GM18502 (cell line): ENCODE measurements at regions not wholly inside any gene's neighbourhood (a gene's known extent, or its start where the extent isn't known, plus 50 kb on each side); places are given as distances from the start of the nearest gene placed in this dataset.
"Not testable (repeated sequence)": the region's sequence is repeated elsewhere in the genome, so short reads cannot be mapped to it uniquely, and the experiment has no call there.

Experiments used
- ATAC-seq: cut with Tn5 transposase; IDR thresholded peaks from one replicate; pipeline ENCODE4 v1.9.1; 2021; ENCODE audit warnings: mild to moderate bottlenecking; ENCODE audit not compliant: unreplicated experiment, poor library complexity

GRCh38 chr6:155861821-155862220 lies 406.2 kb upstream of the NOX3 start:
- ATAC-seq, result no peak

- not testable (repeated sequence) for ATAC-seq
Observed at GRCh38 chr6:155858906-155859305, 403.3 kb upstream of the NOX3 start.

- ATAC-seq, result no peak
Observed at GRCh38 chr6:155854787-155855186, 399.1 kb upstream of the NOX3 start.

GRCh38 chr6:155853011-155853410 lies 397.4 kb upstream of the NOX3 start:
- no peak for ATAC-seq

- no peak for ATAC-seq
Observed at GRCh38 chr6:155850408-155850841, 394.8 kb upstream of the NOX3 start.

GRCh38 chr6:155847711-155848110 lies 392.1 kb upstream of the NOX3 start:
- no peak for ATAC-seq

- no peak for ATAC-seq
Observed at GRCh38 chr6:155837474-155837873, 381.8 kb upstream of the NOX3 start.

GRCh38 chr6:155832596-155832995 lies 377.0 kb upstream of the NOX3 start:
- ATAC-seq, result no peak

GRCh38 chr6:155830531-155830930 lies 374.9 kb upstream of the NOX3 start:
- no peak for ATAC-seq

- no peak for ATAC-seq
Observed at GRCh38 chr6:155829646-155830045, 374.0 kb upstream of the NOX3 start.

- no peak for ATAC-seq
Observed at GRCh38 chr6:155828989-155829388, 373.4 kb upstream of the NOX3 start.

GRCh38 chr6:155818698-155819097 lies 363.1 kb upstream of the NOX3 start:
- no peak for ATAC-seq

GRCh38 chr6:155813548-155813947 lies 357.9 kb upstream of the NOX3 start:
- ATAC-seq, result no peak

- no peak for ATAC-seq
Observed at GRCh38 chr6:155807243-155807642, 351.6 kb upstream of the NOX3 start.

GRCh38 chr6:155801046-155801445 lies 345.4 kb upstream of the NOX3 start:
- ATAC-seq, result no peak

GRCh38 chr6:155798876-155799275 lies 343.2 kb upstream of the NOX3 start:
- ATAC-seq, result not testable (repeated sequence)

GRCh38 chr6:155795173-155795796 lies 339.6 kb upstream of the NOX3 start:
- no peak for ATAC-seq

- no peak for ATAC-seq
Observed at GRCh38 chr6:155791891-155792290, 336.3 kb upstream of the NOX3 start.

GRCh38 chr6:155791186-155791585 lies 335.5 kb upstream of the NOX3 start:
- ATAC-seq, result no peak

GRCh38 chr6:155787168-155787567 lies 331.5 kb upstream of the NOX3 start:
- no peak for ATAC-seq

- ATAC-seq, result no peak
Observed at GRCh38 chr6:155786528-155786927, 330.9 kb upstream of the NOX3 start.

GRCh38 chr6:155782739-155783459 lies 327.3 kb upstream of the NOX3 start:
- no peak for ATAC-seq
